ENCODE measurements at regions not wholly inside any gene's neighbourhood (a gene's known extent, or its start where the extent isn't known, plus 50 kb on each side); places are given as distances from the start of the nearest gene placed in this dataset.

GRCh38 chr11:98621767-98622166 is 399.0 kb upstream of the CNTN5 start:
- TF ChIP-seq CTCF (IDR thresholded peaks at IDR 0.05) (no peak), POLR2A (IDR thresholded peaks at IDR 0.05) (no peak)

Data from Peyer's patch (tissue), 4 donors.